GM21447 (cell line): ENCODE measurements at regions not wholly inside any gene's neighbourhood (a gene's known extent, or its start where the extent isn't known, plus 50 kb on each side); places are given as distances from the start of the nearest gene placed in this dataset.

ENCODE experiments used
- ATAC-seq: cut with Tn5 transposase; IDR thresholded peaks from one replicate; pipeline ENCODE4 v1.9.1; 2021; ENCODE audit not compliant: unreplicated experiment

DNA sequence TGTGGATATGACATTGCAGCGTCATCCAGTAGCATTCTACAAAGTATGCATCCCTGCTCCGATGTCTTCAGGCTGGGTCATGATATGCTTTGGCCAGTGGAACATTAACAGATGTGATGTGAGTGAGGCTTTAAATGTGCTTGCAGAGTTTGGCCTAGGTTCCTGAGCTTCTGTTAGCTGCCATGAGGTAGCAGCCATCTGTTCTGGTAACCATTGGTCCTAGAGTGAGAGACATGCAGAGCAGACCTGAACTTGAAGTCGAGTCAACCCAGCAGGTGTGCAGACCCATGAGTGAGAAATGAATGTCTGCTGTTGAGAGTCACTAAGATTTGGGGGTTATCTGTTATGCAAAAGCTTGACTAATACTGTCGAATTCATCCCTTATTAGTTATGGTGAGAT is 73.8 kb upstream of the NABP1 start:
- no peak for ATAC-seq

DNA sequence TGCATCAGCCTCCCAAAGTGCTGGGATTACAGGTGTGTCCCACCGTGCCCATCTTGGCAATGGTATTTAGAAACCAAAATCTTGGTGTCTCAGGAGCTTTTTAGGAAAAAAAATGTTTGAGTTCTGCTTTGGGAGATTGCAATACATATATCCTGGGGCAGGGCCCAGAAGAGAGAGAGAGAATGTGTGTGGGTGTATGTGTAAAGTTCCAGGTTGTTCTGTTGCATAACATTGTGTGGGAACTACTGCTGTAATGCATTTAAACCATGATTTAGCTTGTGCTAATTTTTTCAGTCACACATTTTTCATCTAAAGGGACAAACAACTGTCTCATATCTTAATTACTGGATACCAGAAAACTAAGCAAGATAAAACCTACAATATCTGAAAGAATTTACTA is 70.8 kb upstream of the NABP1 start:
- ATAC-seq: no peak

DNA sequence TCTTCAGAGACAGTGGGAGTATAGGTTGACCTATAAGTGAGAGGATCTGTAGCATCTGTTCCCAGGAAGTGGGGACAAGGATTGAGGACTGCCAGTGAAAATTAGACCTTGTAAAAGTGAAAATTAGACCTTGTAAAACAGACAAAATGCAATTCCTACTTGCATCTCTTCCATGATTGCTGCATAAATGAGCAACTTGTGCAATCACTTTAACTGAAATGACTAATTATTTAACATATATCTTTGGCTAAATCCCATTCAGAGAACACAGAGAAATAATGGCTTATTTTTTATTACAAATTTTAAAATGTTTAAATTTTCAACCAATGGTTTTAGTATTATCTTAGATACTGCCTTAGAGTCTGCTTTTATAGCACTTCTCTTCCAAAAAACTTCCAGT is 67.2 kb upstream of the NABP1 start:
- no peak for ATAC-seq

DNA sequence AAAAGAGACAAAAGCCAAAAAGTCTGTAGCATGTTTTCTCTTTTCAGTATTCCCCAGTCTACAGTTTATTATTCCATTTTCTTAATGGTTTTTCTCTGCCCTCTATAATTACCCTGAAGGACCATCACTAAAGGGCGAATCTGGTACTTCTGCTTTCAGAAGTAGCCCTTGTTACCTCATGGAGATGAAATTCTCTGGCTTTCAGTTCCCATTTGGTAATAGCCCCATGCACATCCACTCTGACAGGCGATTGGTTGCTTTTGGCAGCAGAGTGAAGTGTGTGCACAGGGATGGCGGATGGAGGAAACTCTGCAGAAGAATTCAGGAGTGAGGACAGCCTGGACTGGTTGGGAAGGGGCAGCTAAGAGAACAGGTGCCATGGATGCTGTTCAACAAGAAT is 66.3 kb upstream of the NABP1 start:
- ATAC-seq: peak; percentile 99

DNA sequence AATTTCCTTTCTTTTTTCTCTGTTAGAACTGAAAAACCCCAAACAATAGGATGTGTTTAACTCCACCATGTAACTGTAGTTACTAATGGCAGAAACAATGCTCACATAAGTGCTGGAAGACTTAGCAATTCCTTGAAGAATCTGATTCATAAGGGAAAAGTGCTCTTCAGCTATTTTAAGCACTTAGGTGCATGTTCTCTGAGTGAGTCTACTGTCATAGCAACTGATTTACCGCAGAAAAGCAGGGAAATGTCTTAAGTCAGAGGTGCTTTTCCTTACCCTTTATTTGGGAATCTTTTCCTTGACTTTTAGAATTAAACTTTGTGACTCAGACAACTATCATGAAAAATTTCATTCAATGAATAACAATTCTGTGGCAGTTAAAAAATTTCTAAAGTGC is 65.4 kb upstream of the NABP1 start:
- ATAC-seq: no peak

DNA sequence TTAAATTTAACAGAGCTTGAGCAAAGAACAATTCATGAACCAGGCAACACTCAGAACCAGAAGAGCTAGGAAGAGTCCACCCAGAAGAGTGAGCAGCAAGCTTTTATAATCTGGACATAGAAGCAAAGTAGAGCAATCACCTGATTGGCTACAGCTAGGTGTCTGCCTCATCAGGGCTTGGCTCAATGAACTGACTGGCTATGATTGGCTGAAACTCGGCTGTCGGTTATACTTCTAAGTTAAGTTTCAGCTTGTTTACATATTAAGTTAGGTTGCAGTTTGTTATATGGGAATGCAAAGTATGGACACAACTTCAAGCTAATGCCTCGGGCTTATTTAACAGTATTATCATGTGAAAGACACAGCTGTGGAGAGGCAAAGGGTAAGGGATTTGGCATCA is 63.2 kb upstream of the NABP1 start:
- ATAC-seq: no peak

DNA sequence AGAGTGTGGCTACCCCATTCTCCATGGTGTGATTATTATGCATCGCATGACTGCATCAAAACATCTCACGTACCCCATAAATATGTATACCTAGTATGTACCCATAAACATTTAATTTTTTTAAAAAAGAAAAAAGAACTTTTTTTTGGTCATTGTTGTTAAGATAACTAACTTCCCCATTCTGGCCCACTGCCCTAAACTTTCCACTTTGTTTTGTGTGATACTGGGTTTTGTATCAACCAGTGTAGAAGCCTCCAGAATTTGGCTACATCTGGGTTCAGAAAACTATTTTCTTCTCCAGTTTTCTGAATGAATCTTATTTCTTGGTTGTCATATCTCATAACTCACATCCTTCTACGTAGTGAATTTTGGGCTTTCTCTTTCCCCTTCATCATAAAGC is 62.3 kb upstream of the NABP1 start:
- ATAC-seq: no peak

DNA sequence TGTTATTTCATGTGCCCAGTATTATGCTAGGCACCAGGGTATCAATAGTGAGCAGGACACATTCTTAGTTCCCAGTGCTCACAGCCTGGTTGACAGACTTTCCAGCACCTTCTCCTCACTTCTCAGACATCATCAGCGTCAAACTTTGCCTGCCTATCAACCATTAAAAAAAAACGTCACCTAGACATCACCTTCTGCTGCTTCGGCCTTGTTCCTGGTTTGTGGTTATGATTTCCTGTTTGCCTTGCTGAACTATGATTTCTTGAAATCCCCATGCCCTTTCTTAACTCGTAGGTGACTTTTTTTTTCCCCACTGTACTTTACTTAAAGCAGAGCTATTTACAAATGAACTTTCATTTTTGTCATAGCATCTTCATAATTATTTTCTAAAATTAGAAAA is 60.4 kb upstream of the NABP1 start:
- ATAC-seq: peak; percentile 95

DNA sequence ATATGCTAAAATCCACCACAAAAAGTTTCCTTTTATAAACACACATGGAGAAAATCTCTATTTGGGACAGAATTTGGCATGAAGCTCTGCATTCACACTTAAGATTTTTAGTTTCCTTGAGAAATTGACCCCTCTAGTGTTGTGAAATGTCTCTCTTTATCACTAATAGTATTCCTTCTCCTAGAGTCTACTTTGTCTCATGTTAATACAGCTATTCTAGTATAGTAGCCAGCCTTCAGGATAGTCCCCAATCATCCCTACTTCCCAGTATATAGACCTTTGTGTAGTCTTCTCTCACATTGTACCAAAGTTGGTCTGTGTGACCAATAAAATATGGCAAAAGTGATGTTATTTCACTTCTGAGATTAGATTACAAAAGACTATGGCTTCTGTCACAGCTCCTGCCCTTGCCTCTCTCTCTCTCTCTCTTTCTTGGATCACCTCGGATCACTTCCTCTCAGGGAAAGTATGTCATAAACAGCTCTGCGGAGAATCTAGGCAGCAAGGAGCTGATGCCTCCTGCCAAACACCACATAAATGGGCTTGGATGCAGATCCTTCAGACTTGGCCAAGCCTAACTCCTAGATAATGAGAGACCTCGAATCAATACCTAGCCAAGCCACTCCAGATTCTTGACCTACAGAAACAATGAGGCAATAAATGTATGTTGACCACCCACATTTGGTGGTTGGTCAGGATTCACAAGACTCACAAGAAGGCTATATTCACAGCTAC is 59.7 kb upstream of the NABP1 start:
- ATAC-seq: no peak

DNA sequence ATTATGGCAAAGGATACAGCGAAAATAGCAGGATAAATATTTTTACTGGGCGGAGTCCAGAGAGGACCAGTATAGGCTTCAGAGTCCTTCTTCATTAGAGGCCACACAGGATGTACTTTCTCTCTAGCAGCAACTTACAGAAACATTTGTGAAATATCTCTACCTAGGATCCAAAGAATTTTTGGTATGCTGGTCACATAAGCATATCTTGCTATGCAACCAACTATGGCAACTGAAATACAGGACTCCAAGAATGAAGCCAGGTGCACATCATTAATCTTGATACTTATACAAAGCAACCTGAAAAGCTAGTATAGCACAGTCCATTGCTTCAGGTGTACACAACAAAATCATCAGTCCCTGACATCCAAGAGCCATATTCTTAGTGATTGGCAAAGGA is 59.1 kb upstream of the NABP1 start:
- ATAC-seq: no peak

DNA sequence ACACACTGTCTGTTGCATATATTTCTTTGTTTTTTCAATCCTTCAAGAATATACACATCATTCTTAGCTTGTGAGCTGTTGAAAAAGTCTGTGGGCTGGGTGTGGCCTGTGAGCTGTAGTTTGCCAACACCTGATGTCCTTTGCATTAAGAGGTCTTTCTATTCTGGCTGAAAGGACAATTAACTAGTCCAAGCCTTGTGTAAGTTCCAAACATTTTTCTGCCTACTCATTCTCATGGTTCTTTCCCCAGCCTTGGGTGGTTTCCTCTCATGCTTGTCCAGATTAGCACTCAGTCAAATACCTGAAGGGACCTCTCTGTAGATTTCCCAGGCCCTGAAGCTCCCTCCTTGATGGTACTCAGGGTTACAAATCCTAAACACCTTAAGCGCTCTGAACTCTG is 57.8 kb upstream of the NABP1 start:
- no peak for ATAC-seq

DNA sequence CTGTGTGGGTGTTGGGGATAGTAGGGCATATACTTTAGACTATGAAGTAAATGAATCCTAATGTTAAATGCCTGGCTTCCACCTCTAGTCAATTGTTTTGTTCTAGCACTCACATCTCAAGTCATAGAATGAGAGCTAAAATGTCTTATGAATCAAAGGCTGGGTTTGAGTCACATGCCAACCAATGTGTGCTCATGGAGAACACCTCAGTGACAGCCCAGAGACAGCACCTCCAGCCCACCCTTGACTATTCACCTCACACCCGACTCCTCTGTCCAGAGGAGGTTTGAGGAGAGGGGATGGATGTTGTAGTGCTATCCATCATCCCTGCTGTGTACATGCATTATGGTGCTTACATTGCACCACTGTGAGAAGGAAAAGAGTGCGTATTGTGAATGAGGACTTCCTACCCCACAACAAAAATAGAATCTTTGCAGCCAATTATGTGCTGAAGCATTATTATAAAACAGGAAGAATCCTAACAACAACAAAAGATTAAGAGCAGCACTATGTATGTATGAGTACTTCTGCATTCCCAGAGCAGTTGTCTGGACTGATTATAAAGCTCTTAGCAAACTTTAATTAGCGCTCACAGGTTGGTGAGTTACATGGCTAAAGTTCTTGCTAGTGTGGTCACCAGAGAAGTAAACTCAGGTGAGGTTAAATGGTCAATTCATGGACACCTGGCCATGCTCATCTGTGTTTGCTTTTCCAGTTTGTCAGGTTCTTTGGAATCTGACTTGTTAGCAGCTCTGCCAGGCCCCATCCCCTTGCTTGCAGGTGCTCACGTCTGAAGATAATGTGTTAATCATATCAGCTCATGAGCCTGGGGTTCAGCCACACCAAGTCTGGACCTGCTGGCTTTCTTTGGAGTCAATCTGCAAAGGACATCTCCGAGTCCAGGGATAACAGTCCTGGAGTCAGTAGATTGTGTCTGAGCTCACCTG is 55.3 kb upstream of the NABP1 start:
- no peak for ATAC-seq

DNA sequence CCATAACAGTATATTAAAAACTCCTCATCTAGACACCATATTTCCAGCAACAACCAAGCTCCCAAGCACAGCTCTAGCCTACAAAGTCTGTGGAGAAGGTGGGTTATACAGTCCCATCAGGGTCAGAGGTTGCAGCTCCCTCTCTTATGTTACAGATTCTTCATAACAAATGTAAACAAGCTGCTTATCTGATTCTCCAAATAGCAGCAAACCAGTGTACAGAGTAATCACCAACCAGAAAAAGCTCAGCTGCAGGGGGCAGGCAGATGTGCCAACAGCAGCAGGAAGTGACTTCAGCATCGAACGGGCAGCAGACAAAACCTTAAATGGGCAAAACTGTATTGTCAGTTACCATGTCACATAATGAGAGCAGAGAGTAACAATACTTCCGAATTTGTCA is 52.9 kb upstream of the NABP1 start:
- ATAC-seq: peak; percentile 46

DNA sequence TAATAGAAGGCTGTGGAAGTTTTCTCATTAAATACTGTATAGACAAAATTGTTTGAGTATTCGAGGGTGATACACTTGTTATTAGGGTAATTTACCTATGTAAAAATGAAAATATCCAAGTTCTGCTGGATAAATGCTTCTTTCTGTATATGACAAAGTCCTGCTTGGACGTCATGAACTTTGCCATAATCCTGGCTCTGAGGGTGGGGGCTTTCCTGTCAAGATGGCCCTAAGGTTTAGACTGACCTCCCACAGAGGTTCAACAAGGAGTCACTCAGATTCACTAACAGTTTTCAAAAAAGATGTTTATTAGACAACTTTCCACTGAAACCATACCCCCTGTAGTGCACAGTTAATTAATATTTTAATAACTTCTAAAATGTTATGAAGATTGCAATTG is 52.5 kb upstream of the NABP1 start:
- ATAC-seq: no peak

DNA sequence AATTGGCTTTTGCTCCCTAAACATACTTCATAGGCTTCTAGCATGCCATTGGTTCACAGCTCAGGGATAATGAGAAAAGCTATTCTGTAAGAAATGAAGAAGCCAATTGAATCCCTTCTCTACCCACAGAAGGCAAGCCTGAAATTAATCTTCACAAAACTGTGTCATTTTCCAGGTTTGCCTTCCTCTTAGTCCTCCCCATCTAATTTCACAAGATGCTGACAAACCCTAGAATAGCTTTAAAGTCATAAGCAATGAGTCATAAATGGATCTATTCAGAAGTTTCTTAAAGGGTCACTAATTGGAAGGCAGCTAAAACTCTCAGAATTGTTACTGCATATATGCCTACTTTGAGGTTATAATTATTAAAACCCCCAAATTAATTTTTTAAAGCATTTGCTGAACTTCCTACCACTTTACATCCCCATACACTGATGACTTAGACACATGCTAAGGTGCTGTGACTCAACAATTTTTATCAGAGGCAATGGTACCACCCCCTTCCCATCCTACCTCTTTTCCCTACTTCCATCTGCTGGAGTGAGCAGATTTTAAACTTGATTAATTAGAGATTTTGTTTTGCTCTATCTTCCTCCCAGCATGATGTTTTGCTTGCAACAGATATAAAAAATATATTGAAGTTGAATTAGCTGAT is 51.3 kb upstream of the NABP1 start:
- ATAC-seq: no peak

DNA sequence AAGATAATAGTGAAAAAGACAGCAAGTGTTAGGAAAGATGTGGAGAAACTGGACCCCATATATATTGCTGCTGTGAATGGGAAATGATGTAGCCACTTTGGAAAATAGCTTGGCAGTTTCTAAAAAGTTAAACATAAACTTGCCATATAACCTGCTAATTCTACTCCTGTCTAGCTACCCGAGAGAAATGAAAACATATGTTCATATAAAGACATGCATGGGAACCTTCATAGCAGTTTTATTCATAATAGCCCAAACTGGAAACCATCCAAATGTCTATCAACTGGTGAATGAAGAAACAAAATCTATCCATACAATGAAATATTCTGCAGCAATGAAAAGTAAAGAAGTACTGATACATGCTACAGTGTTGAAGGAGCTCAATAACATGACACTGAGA is 50.4 kb upstream of the NABP1 start:
- ATAC-seq: no peak
